GM18907 (cell line): ENCODE measurements at regions not wholly inside any gene's neighbourhood (a gene's known extent, or its start where the extent isn't known, plus 50 kb on each side); places are given as distances from the start of the nearest gene placed in this dataset.
A peak's percentile ranks its signal among the peaks of the same experiment; 100 is the strongest.

Experiments
- ATAC-seq: cut with Tn5 transposase; IDR thresholded peaks from one replicate; pipeline ENCODE4 v1.9.1; 2021; ENCODE audit warnings: mild to moderate bottlenecking, moderate library complexity; ENCODE audit not compliant: unreplicated experiment

- ATAC-seq = peak; percentile 53
Measured at GRCh38 chr18:22839340-22839821, 93.7 kb upstream of the RBBP8 start.

- ATAC-seq = no peak
Measured at GRCh38 chr18:22840606-22841144, 92.5 kb upstream of the RBBP8 start.

DNA sequence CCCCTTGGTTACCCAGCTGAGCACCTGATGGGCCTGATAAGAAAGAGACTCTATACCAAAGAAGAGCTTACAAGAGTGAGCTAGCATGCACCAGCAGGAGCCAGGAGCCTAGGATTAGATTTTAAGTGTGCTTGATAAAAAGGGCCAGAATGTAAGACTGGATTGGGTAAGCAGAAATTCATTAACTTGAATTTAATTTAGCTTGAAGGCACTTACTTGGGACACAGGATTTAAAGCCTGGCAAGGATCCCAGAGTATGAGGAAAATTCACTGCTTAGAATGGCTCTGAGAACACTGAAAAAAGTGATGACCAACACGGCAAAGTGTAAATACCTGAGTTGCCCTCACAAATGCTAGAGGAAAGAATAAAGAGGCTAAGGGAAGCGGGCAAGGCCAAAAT lies 91.3 kb upstream of the RBBP8 start:
- ATAC-seq = no peak

GRCh38 chr18:22844190-22844589 lies 88.9 kb upstream of the RBBP8 start:
- ATAC-seq = no peak

DNA sequence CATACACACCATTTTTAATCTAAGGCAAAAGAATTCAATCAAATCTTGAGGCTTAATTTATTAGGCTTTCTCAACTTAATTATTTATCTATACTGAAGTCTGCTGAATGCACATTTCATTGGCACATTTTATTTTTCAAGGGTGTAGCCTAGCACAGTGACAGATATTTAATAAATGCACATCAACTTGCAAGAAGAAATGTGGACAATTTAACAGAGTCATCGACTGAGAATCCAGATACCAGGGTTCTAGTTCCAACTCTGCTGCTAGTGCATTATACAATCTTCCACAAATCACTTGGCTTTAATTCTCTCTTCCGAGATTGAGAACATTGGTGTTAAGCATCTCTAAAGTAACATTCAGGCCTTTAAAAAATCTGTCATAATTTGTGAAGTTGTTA lies 88.5 kb upstream of the RBBP8 start:
- no peak for ATAC-seq

DNA sequence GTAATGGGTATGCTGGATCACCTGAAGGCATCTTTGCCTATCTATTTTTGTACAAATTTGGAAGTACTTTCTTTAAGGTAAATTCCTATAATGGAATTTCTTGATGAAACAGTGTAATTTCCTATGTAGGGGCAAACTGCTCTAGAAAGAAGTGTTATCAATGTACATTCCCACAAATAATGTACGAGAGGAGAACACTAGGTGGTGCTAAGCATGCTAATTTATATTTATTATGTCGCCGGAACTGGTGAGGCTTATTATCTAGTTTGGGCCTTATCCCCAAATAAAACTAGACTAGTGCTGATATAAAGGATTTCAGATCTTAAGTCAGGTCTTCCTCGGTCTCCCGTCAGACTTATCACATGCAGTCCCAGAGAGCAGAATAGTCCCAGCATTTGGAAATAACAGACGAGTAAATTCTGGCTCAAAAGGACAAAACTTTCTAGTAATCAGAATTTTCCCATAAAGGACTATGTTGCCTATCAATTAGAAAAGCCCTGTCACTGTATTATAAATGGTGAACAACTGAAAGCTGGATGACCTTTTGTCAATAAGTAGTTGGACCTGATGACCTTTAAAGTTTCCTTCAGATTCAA lies 86.9 kb upstream of the RBBP8 start:
- no peak for ATAC-seq

GRCh38 chr18:22846697-22847096 lies 86.4 kb upstream of the RBBP8 start:
- ATAC-seq = no peak

DNA sequence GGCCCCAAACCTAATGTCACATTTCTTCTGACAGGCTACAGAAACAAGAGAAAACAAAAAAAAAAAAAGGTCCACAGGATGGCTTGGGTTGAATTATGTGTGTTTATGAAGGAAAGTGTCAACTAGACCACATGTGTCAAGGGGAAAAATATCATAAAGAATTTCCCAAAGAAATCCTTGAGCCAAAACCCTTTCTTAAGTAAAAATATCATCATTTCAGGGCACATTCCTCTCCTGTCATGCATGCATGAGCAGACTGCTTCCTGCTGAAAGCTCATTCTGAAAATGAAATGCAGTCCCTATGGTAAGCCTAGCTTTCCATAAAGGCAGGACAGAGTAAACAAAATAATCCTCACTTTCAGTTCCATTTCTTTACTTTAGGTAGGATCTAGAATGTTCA lies 85.7 kb upstream of the RBBP8 start:
- no peak for ATAC-seq

GRCh38 chr18:22847867-22848451 lies 85.2 kb upstream of the RBBP8 start:
- no peak for ATAC-seq

GRCh38 chr18:22848615-22849014 lies 84.5 kb upstream of the RBBP8 start:
- ATAC-seq = no peak

- ATAC-seq = no peak
Measured at GRCh38 chr18:22856870-22857269, 76.3 kb upstream of the RBBP8 start.

- no peak for ATAC-seq
Measured at GRCh38 chr18:22858121-22858520, 75.0 kb upstream of the RBBP8 start.

GRCh38 chr18:22860807-22861206 lies 72.3 kb upstream of the RBBP8 start:
- no peak for ATAC-seq

DNA sequence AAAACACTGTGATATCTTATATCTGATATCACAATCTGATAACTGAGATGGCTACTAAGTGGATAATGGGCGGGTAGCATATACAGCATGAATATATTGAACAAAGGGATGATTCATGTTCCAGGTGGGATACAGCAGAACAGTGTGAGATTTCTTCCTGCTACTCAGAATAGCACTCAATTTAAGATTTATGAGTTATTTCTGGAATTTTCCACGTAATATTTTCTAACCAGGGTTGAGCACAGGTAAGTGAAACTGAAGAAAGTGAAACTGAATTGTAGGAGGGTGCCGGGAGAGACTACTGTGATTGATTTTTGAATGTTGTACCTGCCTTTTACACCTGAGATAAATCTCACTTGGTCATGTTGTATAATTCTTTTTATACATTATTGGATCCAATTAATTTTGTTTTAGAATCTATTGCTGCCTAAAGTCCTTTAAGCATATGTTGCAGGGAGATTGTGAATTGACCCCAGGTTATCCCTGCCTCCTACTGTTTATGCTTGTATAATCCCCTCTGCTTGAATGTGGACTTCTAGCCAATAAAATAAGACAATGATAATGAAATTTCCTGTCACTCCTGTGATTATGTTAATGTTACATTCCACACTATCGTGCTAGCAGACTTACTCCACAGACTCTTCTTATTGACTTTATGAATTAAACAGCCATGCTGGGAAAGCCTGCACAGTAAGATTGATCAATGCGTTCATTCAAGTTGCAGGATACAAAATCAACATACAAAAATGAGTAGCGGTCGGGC lies 67.6 kb upstream of the RBBP8 start:
- ATAC-seq = no peak

- ATAC-seq = no peak
Measured at GRCh38 chr18:22868831-22869230, 64.3 kb upstream of the RBBP8 start.

DNA sequence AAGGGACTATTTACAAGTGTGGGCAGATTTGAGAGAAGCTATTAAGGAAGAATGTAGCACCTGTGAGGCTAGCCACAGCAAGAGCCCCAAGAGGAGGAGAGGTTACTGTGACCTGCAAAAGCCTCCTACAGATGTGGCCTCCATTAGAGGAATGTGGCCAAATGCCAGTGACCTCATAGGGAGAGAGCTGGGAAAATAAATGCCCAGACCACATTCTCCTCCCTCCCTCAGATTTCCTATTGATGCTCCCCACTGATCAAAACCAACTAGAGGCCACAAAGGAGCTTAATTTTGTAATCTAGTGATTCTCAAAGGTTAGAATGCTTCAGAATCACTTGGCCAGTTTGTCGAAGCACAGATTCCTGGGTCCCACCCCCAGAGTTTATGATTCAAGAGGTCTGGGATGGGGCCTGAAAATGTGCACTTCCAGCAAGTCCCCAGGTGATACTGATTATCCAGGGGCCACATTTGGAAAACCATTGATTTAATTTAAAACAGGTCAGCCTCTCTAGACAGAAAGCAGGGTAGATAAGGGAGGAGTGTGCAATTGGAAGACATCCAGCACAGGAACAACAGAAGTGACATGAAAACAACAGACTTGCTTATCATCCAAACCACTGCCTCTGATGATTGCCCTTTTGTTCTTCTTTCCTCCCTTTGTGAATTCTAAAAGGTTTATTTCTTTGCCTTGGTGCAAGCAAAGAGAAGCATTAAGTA lies 61.2 kb upstream of the RBBP8 start:
- ATAC-seq = no peak

DNA sequence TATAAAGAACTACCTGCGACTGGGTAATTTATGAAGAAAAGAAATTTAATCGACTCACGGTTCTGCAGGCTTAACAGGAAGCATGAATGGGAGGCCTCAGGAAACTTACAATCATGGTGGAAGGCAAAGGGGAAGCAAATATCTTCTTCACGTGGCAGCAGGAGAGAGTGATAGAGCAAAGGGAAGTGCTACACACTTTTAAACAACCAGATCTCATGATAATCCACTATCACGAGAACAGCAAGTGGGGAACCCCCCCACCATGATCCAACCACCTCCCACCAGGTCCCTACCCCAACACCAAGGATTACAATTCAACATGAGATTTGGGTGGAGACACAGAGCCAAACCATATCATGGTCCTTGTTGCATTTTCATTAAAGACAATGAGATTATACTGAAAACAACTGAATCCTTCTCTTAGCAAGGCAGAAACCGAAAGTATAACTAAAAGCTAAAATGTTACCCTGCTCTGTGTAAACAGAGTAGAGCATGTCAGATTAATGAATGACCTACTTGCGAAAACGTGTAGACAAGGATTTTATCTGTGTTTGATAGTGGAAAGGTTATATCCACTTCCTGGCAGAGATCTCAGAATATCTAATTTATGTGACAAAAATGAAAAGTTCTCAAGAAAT lies 60.1 kb upstream of the RBBP8 start:
- ATAC-seq = peak; percentile 93

- no peak for ATAC-seq
Measured at GRCh38 chr18:22879293-22879692, 53.8 kb upstream of the RBBP8 start.

GRCh38 chr18:22882084-22882483 lies 51.0 kb upstream of the RBBP8 start:
- ATAC-seq = no peak

GRCh38 chr18:22883179-22883578 lies 49.9 kb upstream of the RBBP8 start:
- no peak for ATAC-seq
